ENCODE measurements at regions not wholly inside any gene's neighbourhood (a gene's known extent, or its start where the extent isn't known, plus 50 kb on each side); places are given as distances from the start of the nearest gene placed in this dataset.
"Not testable (repeated sequence)": the region's sequence is repeated elsewhere in the genome, so short reads cannot be mapped to it uniquely, and the experiment has no call there.

GRCh38 chrX:3531435-3531834 is 182.0 kb downstream of the PRKX start:
- H2AFZ ChIP-seq (ENCODE audit: low read length); H3K23ac ChIP-seq (ENCODE audit: low read depth, low read length, poor library complexity); H3K14ac ChIP-seq (ENCODE audit: low read length); H2BK120ac ChIP-seq (ENCODE audit: low read depth, low read length); H3K4me2 ChIP-seq (ENCODE audit: insufficient read depth, low read length, poor library complexity, severe bottlenecking); H2BK15ac ChIP-seq (ENCODE audit: low read length); H2BK5ac ChIP-seq (ENCODE audit: low read length); H4K91ac ChIP-seq (ENCODE audit: low read depth, low read length, poor library complexity); H3K9ac ChIP-seq (ENCODE audit: low read depth, low read length, poor library complexity); H3K36me3 ChIP-seq (replicated peaks in 1 of 2; ENCODE audit: control insufficient read depth in 2 of 2, insufficient read depth in 2 of 2, low read length in 2 of 2); H3K79me1 ChIP-seq (ENCODE audit: low read depth, low read length); H2AK5ac ChIP-seq (ENCODE audit: low read depth, low read length); H4K8ac ChIP-seq (ENCODE audit: low read depth, low read length); H2BK12ac ChIP-seq (ENCODE audit: low read length); H3K27me3 ChIP-seq (ENCODE audit: control insufficient read depth in 3 of 3, insufficient read depth in 3 of 3, low read depth in 1 of 3, low read length in 3 of 3); H3K18ac ChIP-seq (ENCODE audit: low read length); H3K9me3 ChIP-seq (replicated peaks in 1 of 2; ENCODE audit: control insufficient read depth in 2 of 2, insufficient read depth in 1 of 2, low read depth in 1 of 2, low read length in 2 of 2); H3K27ac ChIP-seq (replicated peaks; ENCODE audit: low read length); H3K4me1 ChIP-seq (ENCODE audit: control insufficient read depth in 2 of 2, insufficient read depth in 1 of 2, low read depth in 1 of 2, low read length in 2 of 2); DNase-seq (ENCODE audit: low spot score); H3K4ac ChIP-seq (ENCODE audit: low read length); H3K4me3 ChIP-seq (ENCODE audit: low read length in 2 of 2): not testable (repeated sequence)
- WGBS, 2 donors (ENCODE audit: extremely low coverage in 2 of 2, insufficient read length in 2 of 2, insufficient replicate concordance in 1 of 2), result no CpG with 5 or more reads among the region's 3 CpGs

GRCh38 chrX:3529466-3530010 is 183.1 kb upstream of the MXRA5 start:
- Histone ChIP-seq H2BK12ac (ENCODE audit: low read length) (no peak overlapping the region), H3K4me2 (ENCODE audit: insufficient read depth, low read length, poor library complexity, severe bottlenecking) (no peak overlapping the region), H3K9ac (ENCODE audit: low read depth, low read length, poor library complexity) (no peak overlapping the region), H3K27ac (replicated peaks; ENCODE audit: low read length) (no peak overlapping the region), H3K27me3 (ENCODE audit: control insufficient read depth in 3 of 3, insufficient read depth in 3 of 3, low read depth in 1 of 3, low read length in 3 of 3) (no peaks in the 10 kb centered on the region), H3K4me3 (ENCODE audit: low read length in 2 of 2) (no peak overlapping the region), H2BK15ac (ENCODE audit: low read length) (no peak overlapping the region), H3K79me1 (ENCODE audit: low read depth, low read length) (no peaks in the 10 kb centered on the region), H4K91ac (ENCODE audit: low read depth, low read length, poor library complexity) (no peak overlapping the region), H2AK5ac (ENCODE audit: low read depth, low read length) (no peak overlapping the region), H3K4ac (ENCODE audit: low read length) (no peak overlapping the region), H2BK120ac (ENCODE audit: low read depth, low read length) (no peak overlapping the region), H2AFZ (ENCODE audit: low read length) (no peak overlapping the region), H3K9me3 (replicated peaks in 1 of 2; ENCODE audit: control insufficient read depth in 2 of 2, insufficient read depth in 1 of 2, low read depth in 1 of 2, low read length in 2 of 2) (no peaks in the 10 kb centered on the region), H3K14ac (ENCODE audit: low read length) (no peak overlapping the region), H2BK5ac (ENCODE audit: low read length) (no peak overlapping the region), H3K23ac (ENCODE audit: low read depth, low read length, poor library complexity) (no peak overlapping the region), H3K18ac (ENCODE audit: low read length) (no peak overlapping the region), H3K36me3 (replicated peaks in 1 of 2; ENCODE audit: control insufficient read depth in 2 of 2, insufficient read depth in 2 of 2, low read length in 2 of 2) (no peaks in the 10 kb centered on the region), H3K4me1 (ENCODE audit: control insufficient read depth in 2 of 2, insufficient read depth in 1 of 2, low read depth in 1 of 2, low read length in 2 of 2) (no peaks in the 10 kb centered on the region), H4K8ac (ENCODE audit: low read depth, low read length) (no peak overlapping the region)
- WGBS, 2 donors (ENCODE audit: extremely low coverage in 2 of 2, insufficient read length in 2 of 2, insufficient replicate concordance in 1 of 2), result no CpG with 5 or more reads among the region's 5 CpGs
- DNase-seq (ENCODE audit: low spot score), result no peak

GRCh38 chrX:3527811-3528210 is 181.4 kb upstream of the MXRA5 start:
- Histone ChIP-seq H2AFZ (ENCODE audit: low read length) (no peak overlapping the region), H3K27me3 (ENCODE audit: control insufficient read depth in 3 of 3, insufficient read depth in 3 of 3, low read depth in 1 of 3, low read length in 3 of 3) (no peaks in the 10 kb centered on the region), H3K9ac (ENCODE audit: low read depth, low read length, poor library complexity) (no peak overlapping the region), H3K23ac (ENCODE audit: low read depth, low read length, poor library complexity) (no peak overlapping the region), H3K27ac (replicated peaks; ENCODE audit: low read length) (no peak overlapping the region), H3K4me1 (ENCODE audit: control insufficient read depth in 2 of 2, insufficient read depth in 1 of 2, low read depth in 1 of 2, low read length in 2 of 2) (no peaks in the 10 kb centered on the region), H2AK5ac (ENCODE audit: low read depth, low read length) (no peak overlapping the region), H3K79me1 (ENCODE audit: low read depth, low read length) (no peaks in the 10 kb centered on the region), H3K4me3 (ENCODE audit: low read length in 2 of 2) (no peak overlapping the region), H2BK15ac (ENCODE audit: low read length) (no peak overlapping the region), H2BK5ac (ENCODE audit: low read length) (no peak overlapping the region), H2BK120ac (ENCODE audit: low read depth, low read length) (no peak overlapping the region), H3K4me2 (ENCODE audit: insufficient read depth, low read length, poor library complexity, severe bottlenecking) (no peak overlapping the region), H3K36me3 (replicated peaks in 1 of 2; ENCODE audit: control insufficient read depth in 2 of 2, insufficient read depth in 2 of 2, low read length in 2 of 2) (no peaks in the 10 kb centered on the region), H2BK12ac (ENCODE audit: low read length) (no peak overlapping the region), H3K18ac (ENCODE audit: low read length) (no peak overlapping the region), H4K8ac (ENCODE audit: low read depth, low read length) (no peak overlapping the region), H3K14ac (ENCODE audit: low read length) (no peak overlapping the region), H3K9me3 (replicated peaks in 1 of 2; ENCODE audit: control insufficient read depth in 2 of 2, insufficient read depth in 1 of 2, low read depth in 1 of 2, low read length in 2 of 2) (no peaks in the 10 kb centered on the region), H4K91ac (ENCODE audit: low read depth, low read length, poor library complexity) (no peak overlapping the region), H3K4ac (ENCODE audit: low read length) (no peak overlapping the region)
- WGBS, 2 donors (ENCODE audit: extremely low coverage in 2 of 2, insufficient read length in 2 of 2, insufficient replicate concordance in 1 of 2), result no CpG with 5 or more reads among the region's 3 CpGs
- DNase-seq (ENCODE audit: low spot score), result no peak

GRCh38 chrX:3527166-3527565 is 180.7 kb upstream of the MXRA5 start:
- Histone ChIP-seq H3K4me3 (ENCODE audit: low read length in 2 of 2) (no peak overlapping the region), H3K9me3 (replicated peaks in 1 of 2; ENCODE audit: control insufficient read depth in 2 of 2, insufficient read depth in 1 of 2, low read depth in 1 of 2, low read length in 2 of 2) (no peaks in the 10 kb centered on the region), H3K23ac (ENCODE audit: low read depth, low read length, poor library complexity) (no peak overlapping the region), H3K36me3 (replicated peaks in 1 of 2; ENCODE audit: control insufficient read depth in 2 of 2, insufficient read depth in 2 of 2, low read length in 2 of 2) (no peaks in the 10 kb centered on the region), H4K91ac (ENCODE audit: low read depth, low read length, poor library complexity) (no peak overlapping the region), H3K4me1 (ENCODE audit: control insufficient read depth in 2 of 2, insufficient read depth in 1 of 2, low read depth in 1 of 2, low read length in 2 of 2) (no peaks in the 10 kb centered on the region), H4K8ac (ENCODE audit: low read depth, low read length) (no peak overlapping the region), H2BK15ac (ENCODE audit: low read length) (no peak overlapping the region), H2AFZ (ENCODE audit: low read length) (no peak overlapping the region), H2BK5ac (ENCODE audit: low read length) (no peak overlapping the region), H2BK12ac (ENCODE audit: low read length) (no peak overlapping the region), H3K4me2 (ENCODE audit: insufficient read depth, low read length, poor library complexity, severe bottlenecking) (no peak overlapping the region), H2AK5ac (ENCODE audit: low read depth, low read length) (no peak overlapping the region), H2BK120ac (ENCODE audit: low read depth, low read length) (no peak overlapping the region), H3K18ac (ENCODE audit: low read length) (no peak overlapping the region), H3K4ac (ENCODE audit: low read length) (no peak overlapping the region), H3K79me1 (ENCODE audit: low read depth, low read length) (no peaks in the 10 kb centered on the region), H3K14ac (ENCODE audit: low read length) (no peak overlapping the region), H3K27ac (replicated peaks; ENCODE audit: low read length) (no peak overlapping the region), H3K9ac (ENCODE audit: low read depth, low read length, poor library complexity) (no peak overlapping the region), H3K27me3 (ENCODE audit: control insufficient read depth in 3 of 3, insufficient read depth in 3 of 3, low read depth in 1 of 3, low read length in 3 of 3) (no peaks in the 10 kb centered on the region)
- WGBS, 2 donors (ENCODE audit: extremely low coverage in 2 of 2, insufficient read length in 2 of 2, insufficient replicate concordance in 1 of 2), result no CpG with 5 or more reads among the region's 3 CpGs
- DNase-seq (ENCODE audit: low spot score), result no peak
